Endodermal cell (in vitro differentiated cells): ENCODE measurements at regions not wholly inside any gene's neighbourhood (a gene's known extent, or its start where the extent isn't known, plus 50 kb on each side); places are given as distances from the start of the nearest gene placed in this dataset.
"Not testable (repeated sequence)": the region's sequence is repeated elsewhere in the genome, so short reads cannot be mapped to it uniquely, and the experiment has no call there.

ENCODE experiments used
- DNase-seq: peaks from one replicate; pipeline ENCODE4 v3.0.0-alpha.2; 2017
- H3K27ac ChIP-seq: 2 replicates; pipeline ENCODE4 v1.5.1; 2013; ENCODE audit warnings: mild to moderate bottlenecking, low read depth, low read length, moderate library complexity
- H3K27me3 ChIP-seq: 2 replicates; pipeline ENCODE4 v1.6.1; 2013; ENCODE audit warnings: mild to moderate bottlenecking, low read length, moderate library complexity; ENCODE audit not compliant: insufficient read depth, control insufficient read depth, poor library complexity, severe bottlenecking
- H3K36me3 ChIP-seq: 2 replicates; pipeline ENCODE4 v1.7.0; 2013; ENCODE audit warnings: mild to moderate bottlenecking, low read length, moderate library complexity; ENCODE audit not compliant: control insufficient read depth, insufficient read depth
- H3K4me1 ChIP-seq: one replicate; pipeline ENCODE4 v1.7.0; 2013; ENCODE audit warnings: low read length; ENCODE audit not compliant: control insufficient read depth, insufficient read depth
- H3K4me3 ChIP-seq: 2 replicates; pipeline ENCODE4 v1.5.1; 2013; ENCODE audit warnings: mild to moderate bottlenecking, low read length, moderate library complexity
- H3K9ac ChIP-seq: 2 replicates; pipeline ENCODE4 v1.6.1; 2013; ENCODE audit warnings: mild to moderate bottlenecking, low read length, moderate library complexity; ENCODE audit not compliant: poor library complexity, severe bottlenecking; ENCODE audit errors: extremely low read depth
- H3K9me3 ChIP-seq: 2 replicates; pipeline ENCODE4 v1.6.1; 2013; ENCODE audit warnings: mild to moderate bottlenecking, low read length, moderate library complexity; ENCODE audit not compliant: control insufficient read depth
- H3K27ac Mint-ChIP-seq: 2 replicates; pipeline ENCODE4 v1.8.0; 2020; ENCODE audit warnings: mixed read lengths
- H3K27me3 Mint-ChIP-seq: 2 replicates; pipeline ENCODE4 v1.8.0; 2021; ENCODE audit warnings: mild to moderate bottlenecking, mixed read lengths; ENCODE audit not compliant: insufficient read depth
- H3K36me3 Mint-ChIP-seq: 2 replicates; pipeline ENCODE4 v1.8.0; 2020; ENCODE audit warnings: low read depth, mixed read lengths
- H3K4me1 Mint-ChIP-seq: 2 replicates; pipeline ENCODE4 v1.8.0; 2020; ENCODE audit warnings: mixed read lengths
- H3K4me3 Mint-ChIP-seq: 2 replicates; pipeline ENCODE4 v1.8.0; 2020; ENCODE audit warnings: mild to moderate bottlenecking, moderate library complexity, mixed read lengths
- H3K9me3 Mint-ChIP-seq: 2 replicates; pipeline ENCODE4 v1.8.0; 2020; ENCODE audit warnings: mild to moderate bottlenecking, mixed read lengths
- CTCF ChIP-seq: fragments of 200-600 bp; sonication (generic); conservative IDR thresholded peaks from 2 replicates; pipeline ENCODE4 v1.5.0; 2021; ENCODE audit warnings: antibody characterized with exemption, mild to moderate bottlenecking
- WGBS, 2 experiments: methylation state at CpG; one replicate each; pipeline versions ENCODE4 v1.1.5 to v1.1.7; 2013; ENCODE audit warnings: missing lambda C conversion rate in 2 of 2, mixed read lengths in 1 of 2; ENCODE audit not compliant: insufficient coverage in 1 of 2, insufficient read length in 1 of 2; 5-methylcytosine and 5-hydroxymethylcytosine counted together

- H3K27ac ChIP-seq, H3K9me3 Mint-ChIP-seq, H3K9ac ChIP-seq, H3K4me3 Mint-ChIP-seq, H3K4me1 ChIP-seq, H3K27me3 Mint-ChIP-seq, H3K27me3 ChIP-seq, H3K36me3 Mint-ChIP-seq, H3K36me3 ChIP-seq, H3K9me3 ChIP-seq, H3K4me3 ChIP-seq: not testable (repeated sequence)
- 48 to 82% methylated on average over 5 to 11 of the region's 11 CpGs for WGBS, 2 experiments
- peak; percentile 84 for DNase-seq
- peaks cover 10% of the 10 kb centered on the region for H3K4me1 Mint-ChIP-seq
- peak overlapping the region; percentile 81 for H3K27ac Mint-ChIP-seq
Observed at GRCh38 chr19:14283813-14284520, 78.0 kb upstream of the ADGRL1 start.

- not testable (repeated sequence) for H3K4me1 ChIP-seq, H3K27ac Mint-ChIP-seq
- WGBS, 2 experiments, result 43 to 57% methylated on average over 1 to 4 of the region's 4 CpGs
Observed at GRCh38 chr19:14279270-14279669, 73.3 kb upstream of the ADGRL1 start.

GRCh38 chr19:14277608-14278007 is 71.6 kb upstream of the ADGRL1 start:
- Histone ChIP-seq H3K27me3 (no peaks in the 10 kb centered on the region), H3K36me3 (no peaks in the 10 kb centered on the region), H3K4me1 (no peaks in the 10 kb centered on the region), H3K9ac (no peak overlapping the region), H3K27ac (no peak overlapping the region), H3K9me3 (peaks cover 45% of the 10 kb centered on the region), H3K4me3 (no peak overlapping the region)
- H3K9me3 Mint-ChIP-seq, result peaks cover 52% of the 10 kb centered on the region
- H3K4me3 Mint-ChIP-seq, result no peak overlapping the region
- peaks cover 7% of the 10 kb centered on the region for H3K27me3 Mint-ChIP-seq
- no peak for TF ChIP-seq CTCF
- 95 to 96% methylated on average over 25 to 32 of the region's 32 CpGs for whole genome bisulfite sequencing, 2 experiments
- peaks cover 16% of the 10 kb centered on the region for H3K36me3 Mint-ChIP-seq
- H3K4me1 Mint-ChIP-seq, result no peaks in the 10 kb centered on the region
- H3K27ac Mint-ChIP-seq, result no peak overlapping the region
- no peak for DNase-seq

More at GRCh38 chr19:14279270-14279669, 73.3 kb upstream of the ADGRL1 start:
- not testable (repeated sequence) for H3K27me3 ChIP-seq, H3K4me3 Mint-ChIP-seq, DNase-seq, H3K4me3 ChIP-seq, H3K27me3 Mint-ChIP-seq, H3K27ac ChIP-seq, H3K4me1 Mint-ChIP-seq, H3K9ac ChIP-seq, H3K36me3 ChIP-seq
- H3K9me3 ChIP-seq, result peaks cover 28% of the 10 kb centered on the region
- peaks cover 38% of the 10 kb centered on the region for H3K9me3 Mint-ChIP-seq
- peaks cover 17% of the 10 kb centered on the region for H3K36me3 Mint-ChIP-seq

- H3K27ac Mint-ChIP-seq, H3K27me3 Mint-ChIP-seq, DNase-seq, H3K4me3 ChIP-seq, H3K27ac ChIP-seq, H3K4me3 Mint-ChIP-seq, H3K4me1 ChIP-seq, H3K4me1 Mint-ChIP-seq, H3K27me3 ChIP-seq, H3K9ac ChIP-seq, H3K36me3 ChIP-seq: not testable (repeated sequence)
- Mint-ChIP-seq H3K9me3 (peaks cover 56% of the 10 kb centered on the region), H3K36me3 (peaks cover 18% of the 10 kb centered on the region)
- 79 to 89% methylated on average over 4 to 5 of the region's 5 CpGs for WGBS, 2 experiments
- peaks cover 49% of the 10 kb centered on the region for H3K9me3 ChIP-seq
Observed at GRCh38 chr19:14275823-14276222, 69.9 kb upstream of the ADGRL1 start.
